Fibroblast of pulmonary artery (primary cell): ENCODE measurements at regions not wholly inside any gene's neighbourhood (a gene's known extent, or its start where the extent isn't known, plus 50 kb on each side); places are given as distances from the start of the nearest gene placed in this dataset.

Source experiments
- DNase-seq: peaks from one replicate; pipeline ENCODE4 v3.0.0-alpha.2; 2010; ENCODE audit warnings: low read depth
- H3K4me3 ChIP-seq: replicated peaks from 2 replicates; pipeline ENCODE4 v1.5.1; 2011; ENCODE audit warnings: low read depth, mild to moderate bottlenecking, control low read depth, low read length, moderate library complexity
- CTCF ChIP-seq: IDR thresholded peaks from 2 replicates; pipeline ENCODE4 v1.5.1; 2011; ENCODE audit warnings: mild to moderate bottlenecking, control low read depth, low read length, inconsistent platforms; ENCODE audit errors: missing control alignments

DNA sequence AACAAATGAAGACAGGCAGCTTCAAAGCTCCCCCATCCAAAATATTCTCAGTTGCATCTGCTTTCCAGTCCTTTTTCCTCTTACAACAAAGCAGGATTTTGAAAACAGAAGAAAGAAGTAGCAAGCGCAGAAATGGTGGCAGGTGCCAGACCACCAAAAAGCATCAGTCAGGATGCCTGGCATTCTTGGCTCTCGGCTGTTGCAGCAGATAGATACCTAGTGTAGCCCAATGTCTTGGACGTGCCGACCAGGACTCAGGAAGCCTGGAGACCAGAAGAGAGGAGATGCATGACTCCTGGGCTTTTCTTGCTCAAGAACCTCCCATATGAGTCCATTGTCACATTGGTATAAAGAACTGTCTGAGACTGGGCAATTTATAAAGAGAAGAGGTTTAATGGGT, 115.2 kb downstream of the RAB18 start:
- TF ChIP-seq CTCF = no peak
- H3K4me3 ChIP-seq = no peak overlapping the region
- no peak for DNase-seq

DNA sequence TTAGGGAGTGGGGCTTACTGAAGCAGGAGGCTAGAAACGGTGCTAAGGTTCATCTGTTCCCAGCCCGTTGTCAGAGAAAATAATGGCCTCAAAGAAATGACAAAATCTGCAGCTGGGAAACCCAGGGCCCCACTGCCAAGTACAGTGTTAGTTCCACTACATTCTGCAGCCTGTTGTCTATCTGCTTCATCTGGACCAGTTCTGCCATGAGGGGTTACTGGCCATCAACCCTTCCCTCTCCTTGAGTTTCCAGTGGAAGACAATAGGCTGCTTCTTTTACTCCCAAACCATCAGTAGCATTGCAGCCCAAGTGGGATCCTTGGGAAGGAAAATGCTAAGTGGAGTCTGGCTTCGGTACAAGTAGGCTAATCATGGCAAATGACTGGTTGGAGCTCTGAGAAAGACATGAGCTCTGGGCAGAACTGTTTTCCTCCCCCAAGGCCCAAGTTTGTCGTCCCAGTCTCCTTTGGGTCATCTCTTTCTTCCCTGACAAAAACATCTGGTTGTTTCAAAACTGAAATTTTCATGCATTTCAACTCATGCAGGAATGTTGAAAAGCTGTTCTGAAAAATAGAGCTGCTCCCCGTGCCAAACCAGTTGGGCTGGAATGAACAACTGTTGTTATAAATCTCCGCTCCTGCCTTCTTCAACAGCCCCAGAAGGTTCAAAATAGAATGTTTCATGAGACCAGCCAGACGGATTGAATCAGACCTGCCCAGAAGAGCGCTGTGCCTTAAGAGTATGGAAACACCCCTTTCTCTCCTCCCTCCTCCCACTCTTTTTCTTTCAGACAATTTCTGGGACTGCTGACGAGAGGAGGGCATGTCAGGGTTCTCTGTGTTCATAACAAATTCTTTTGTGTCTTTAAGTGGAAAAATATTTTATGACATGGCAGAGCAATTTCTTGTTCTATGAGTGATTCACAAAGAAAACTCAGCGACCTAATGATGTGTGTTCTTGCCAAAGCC, 116.6 kb downstream of the RAB18 start:
- peak; percentile 7 for DNase-seq
- TF ChIP-seq CTCF = no peak
- H3K4me3 ChIP-seq = no peak overlapping the region

DNA sequence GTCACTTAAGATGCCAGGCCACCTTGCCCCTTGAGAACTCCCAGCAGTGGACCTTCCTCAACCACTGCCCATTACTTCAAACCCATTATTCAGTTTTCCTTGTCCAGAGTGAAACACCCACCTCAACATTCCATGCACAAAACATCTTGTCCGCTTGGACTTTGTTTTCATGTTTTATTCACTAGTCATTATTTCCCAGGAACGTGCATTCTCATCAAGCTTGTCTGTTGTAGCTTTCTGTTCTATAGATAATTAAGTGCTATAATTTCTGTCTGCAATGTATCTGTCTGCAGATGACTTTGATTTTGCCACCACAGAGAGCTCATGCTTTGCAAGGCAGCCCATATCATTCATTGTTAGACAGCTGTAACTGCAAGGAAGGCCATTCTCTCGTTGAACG, 117.4 kb downstream of the RAB18 start:
- DNase-seq = no peak
- no peak for TF ChIP-seq CTCF
- H3K4me3 ChIP-seq = no peak overlapping the region

GRCh38 chr10:27622596-27622995, 118.5 kb downstream of the RAB18 start:
- no peak for TF ChIP-seq CTCF
- no peak for DNase-seq
- H3K4me3 ChIP-seq = no peak overlapping the region
